A549 (cell line): ENCODE measurements at regions not wholly inside any gene's neighbourhood (a gene's known extent, or its start where the extent isn't known, plus 50 kb on each side); places are given as distances from the start of the nearest gene placed in this dataset.

Source experiments
- CTCF ChIP-seq: fragments of >200 bp; sonication (Bioruptor Twin); formaldehyde crosslinking; IDR thresholded peaks from 3 replicates; pipeline ENCODE4 v1.5.1; 2016
- EHMT2 ChIP-seq: fragments of 200-600 bp; sonication (generic); IDR thresholded peaks from 2 replicates; pipeline ENCODE4 v1.6.1; 2016; ENCODE audit warnings: antibody characterized with exemption, low read depth, mild to moderate bottlenecking, moderate library complexity
- ELK1 ChIP-seq: fragments of 150-350 bp; IDR thresholded peaks from 2 replicates; pipeline ENCODE4 v1.6.1; 2014; ENCODE audit warnings: low read depth, mild to moderate bottlenecking, low read length
- EP300 ChIP-seq, 2 experiments: fragments of >200 bp; sonication (Bioruptor Twin); formaldehyde crosslinking; IDR thresholded peaks; 2 replicates in 1 of 2; 3 replicates in 1 of 2; pipeline ENCODE4 v1.6.1; 2016 to 2017
- ESRRA ChIP-seq: fragments of 150-350 bp; IDR thresholded peaks from 2 replicates; pipeline ENCODE4 v1.6.1; 2014; ENCODE audit warnings: mild to moderate bottlenecking, low read length, borderline replicate concordance
- MAFK ChIP-seq: fragments of 450-650 bp; IDR thresholded peaks from 2 replicates; pipeline ENCODE4 v1.6.1; 2014; ENCODE audit not compliant: partially characterized antibody
- MAX ChIP-seq: IDR thresholded peaks from 2 replicates; pipeline ENCODE4 v1.6.1; 2012
- NPAS2 ChIP-seq: fragments of 250-450 bp; sonication (Bioruptor Pico); IDR thresholded peaks from 2 replicates; pipeline ENCODE4 v1.8.0; 2022; ENCODE audit warnings: mild to moderate bottlenecking, moderate library complexity, borderline replicate concordance
- POLR2A ChIP-seq: IDR thresholded peaks from 2 replicates; pipeline ENCODE4 v1.6.1; 2012; ENCODE audit warnings: mild to moderate bottlenecking, low read length
- POLR2AphosphoS2 ChIP-seq: conservative IDR thresholded peaks from 2 replicates; pipeline ENCODE4 v1.6.1; 2012; ENCODE audit warnings: low read length, improper control_type of control experiment, inconsistent platforms
- RAD21 ChIP-seq, 2 experiments: fragments of >200 bp in 1 of 2; sonication (Bioruptor Twin) in 1 of 2; formaldehyde crosslinking in 1 of 2; IDR thresholded peaks in 1 of 2; conservative IDR thresholded peaks in 1 of 2; 2 replicates in 1 of 2; 3 replicates in 1 of 2; pipeline ENCODE4 v1.6.1; 2012 to 2018; ENCODE audit warnings: inconsistent platforms in 1 of 2
- REST ChIP-seq: fragments of 200-600 bp; sonication (generic); IDR thresholded peaks from 2 replicates; pipeline ENCODE4 v1.6.1; 2016; ENCODE audit warnings: antibody characterized with exemption, mild to moderate bottlenecking, moderate library complexity

GRCh38 chr16:85183564-85183963 is 71.3 kb upstream of the CIBAR2 start:
- TF ChIP-seq CTCF (no peak), ESRRA (no peak), EP300 (IDR thresholded peaks at IDR 0.05) (no peak), POLR2A (no peak), POLR2AphosphoS2 (no peak), EHMT2 (no peak), REST (no peak), MAX (no peak), ELK1 (no peak), NPAS2 (CRISPR knock-in tag) (no peak), MAFK (no peak), RAD21 (conservative IDR thresholded peaks at IDR 0.05 in 1 of 2, IDR thresholded peaks at IDR 0.05 in 1 of 2) (no peak)
